Prostate gland (tissue), 2 donors: ENCODE measurements at regions not wholly inside any gene's neighbourhood (a gene's known extent, or its start where the extent isn't known, plus 50 kb on each side); places are given as distances from the start of the nearest gene placed in this dataset.

Source experiments
- DNase-seq: peaks from one replicate; pipeline ENCODE4 v3.0.0-alpha.2; 2019; ENCODE audit warnings: low spot score
- H3K27ac ChIP-seq, 2 donors: fragments of 200-600 bp; sonication (generic); 2 replicates each; pipeline ENCODE4 v1.5.1; 2017 to 2019
- H3K27me3 ChIP-seq: fragments of 200-600 bp; sonication (generic); replicated peaks from 2 replicates; pipeline ENCODE4 v1.5.1; 2019; ENCODE audit not compliant: insufficient read depth
- H3K36me3 ChIP-seq, 2 donors: fragments of 200-600 bp; sonication (generic); 1 replicate in 1 of 2; 2 replicates in 1 of 2; pipeline versions ENCODE4 v1.5.1 to v1.8.1; 2017 to 2019
- H3K4me1 ChIP-seq: fragments of 200-600 bp; sonication (generic); replicated peaks from 2 replicates; pipeline ENCODE4 v1.5.1; 2019
- H3K4me3 ChIP-seq, 2 donors: fragments of 200-600 bp; sonication (generic); 2 replicates each; pipeline ENCODE4 v1.5.1; 2017 to 2019
- H3K9me3 ChIP-seq: fragments of 200-600 bp; sonication (generic); 2 replicates; pipeline ENCODE4 v1.5.1; 2017
- CTCF ChIP-seq, 4 experiments: fragments of 200-600 bp in 2 of 4; fragments of 450-650 bp in 2 of 4; sonication (generic) in 2 of 4; IDR thresholded peaks; 1 replicate in 3 of 4; 2 replicates in 1 of 4; pipeline ENCODE4 v1.5.1; 2016 to 2019; ENCODE audit warnings: antibody characterized with exemption in 4 of 4, mild to moderate bottlenecking in 2 of 4, moderate library complexity in 2 of 4
- POLR2A ChIP-seq: fragments of 450-650 bp; IDR thresholded peaks from one replicate; pipeline ENCODE4 v1.6.1; 2016; ENCODE audit warnings: antibody characterized with exemption, mild to moderate bottlenecking
- POLR2AphosphoS5 ChIP-seq: sonication (generic); formaldehyde crosslinking; IDR thresholded peaks from one replicate; pipeline ENCODE4 v1.6.1; 2017; ENCODE audit warnings: antibody characterized with exemption
- WGBS: methylation state at CpG from one replicate; pipeline ENCODE4 v1.1.5; 2018; 5-methylcytosine and 5-hydroxymethylcytosine counted together
- intact Hi-C: fragments of 100-400 bp; cut with DNase I; formaldehyde crosslinking; loops from one replicate; pipeline ENCODE4 v1.14.2; 2022

DNA sequence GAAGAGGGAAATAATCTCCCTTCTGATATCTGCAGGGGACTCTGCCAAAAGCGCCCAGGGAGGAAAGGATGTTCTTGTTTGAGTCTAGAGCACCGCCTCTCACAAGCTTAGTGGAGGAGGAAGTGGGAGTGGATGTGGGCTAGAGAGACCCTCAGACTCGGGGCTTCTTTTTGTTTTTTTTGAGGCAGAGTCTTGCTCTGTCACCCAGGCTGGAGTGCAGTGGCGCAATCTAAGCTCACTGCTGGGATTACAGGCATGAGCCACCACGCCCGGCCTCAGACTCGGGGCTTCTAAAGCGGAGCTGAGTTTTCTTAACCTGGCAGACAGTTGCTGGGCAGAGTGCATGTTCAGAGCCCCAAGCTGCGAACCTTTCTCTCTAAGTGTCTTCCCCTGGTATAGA is 310.8 kb downstream of the BMP7 start:
- Histone ChIP-seq H3K36me3 (no peaks in the 10 kb centered on the region), H3K27me3 (no peaks in the 10 kb centered on the region), H3K4me3 (no peak overlapping the region), H3K4me1 (no peaks in the 10 kb centered on the region), H3K27ac (no peak overlapping the region), H3K9me3 (no peaks in the 10 kb centered on the region)
- intact Hi-C loops: no loop called here
- WGBS: 71% methylated on average over 9 of the region's 9 CpGs
- DNase-seq: no peak
- TF ChIP-seq POLR2A (no peak), POLR2AphosphoS5 (no peak), CTCF (IDR thresholded peaks at IDR 0.05) (no peak)

DNA sequence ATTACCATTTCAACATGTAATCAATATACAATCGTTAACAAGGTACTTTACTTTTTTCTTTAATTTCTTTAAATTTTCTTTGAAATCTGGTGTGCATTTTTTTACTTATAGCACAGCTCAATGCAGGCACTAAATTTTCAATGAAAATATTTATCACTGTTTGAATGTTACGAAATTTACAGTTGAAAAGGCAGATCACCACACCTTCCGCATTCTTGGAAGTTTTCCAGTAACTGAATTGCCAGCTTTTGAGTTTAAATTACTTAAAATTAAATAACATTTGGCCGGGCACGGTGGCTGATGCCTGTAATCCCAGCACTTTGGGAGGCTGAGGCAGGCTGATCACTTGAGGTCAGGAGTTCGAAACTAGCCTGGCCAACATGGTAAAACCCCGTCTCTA is 309.9 kb downstream of the BMP7 start:
- H3K27me3 ChIP-seq: no peaks in the 10 kb centered on the region
- no peaks in the 10 kb centered on the region for H3K36me3 ChIP-seq
- 72% methylated on average over 7 of the region's 7 CpGs for WGBS
- H3K27ac ChIP-seq: no peak overlapping the region
- no peak for TF ChIP-seq CTCF (IDR thresholded peaks at IDR 0.05)
- TF ChIP-seq POLR2A: no peak
- no peak for TF ChIP-seq POLR2AphosphoS5
- no peak for DNase-seq
- H3K4me1 ChIP-seq: no peaks in the 10 kb centered on the region
- H3K4me3 ChIP-seq: no peak overlapping the region
- H3K9me3 ChIP-seq: no peaks in the 10 kb centered on the region
- intact Hi-C loops: no loop called here

DNA sequence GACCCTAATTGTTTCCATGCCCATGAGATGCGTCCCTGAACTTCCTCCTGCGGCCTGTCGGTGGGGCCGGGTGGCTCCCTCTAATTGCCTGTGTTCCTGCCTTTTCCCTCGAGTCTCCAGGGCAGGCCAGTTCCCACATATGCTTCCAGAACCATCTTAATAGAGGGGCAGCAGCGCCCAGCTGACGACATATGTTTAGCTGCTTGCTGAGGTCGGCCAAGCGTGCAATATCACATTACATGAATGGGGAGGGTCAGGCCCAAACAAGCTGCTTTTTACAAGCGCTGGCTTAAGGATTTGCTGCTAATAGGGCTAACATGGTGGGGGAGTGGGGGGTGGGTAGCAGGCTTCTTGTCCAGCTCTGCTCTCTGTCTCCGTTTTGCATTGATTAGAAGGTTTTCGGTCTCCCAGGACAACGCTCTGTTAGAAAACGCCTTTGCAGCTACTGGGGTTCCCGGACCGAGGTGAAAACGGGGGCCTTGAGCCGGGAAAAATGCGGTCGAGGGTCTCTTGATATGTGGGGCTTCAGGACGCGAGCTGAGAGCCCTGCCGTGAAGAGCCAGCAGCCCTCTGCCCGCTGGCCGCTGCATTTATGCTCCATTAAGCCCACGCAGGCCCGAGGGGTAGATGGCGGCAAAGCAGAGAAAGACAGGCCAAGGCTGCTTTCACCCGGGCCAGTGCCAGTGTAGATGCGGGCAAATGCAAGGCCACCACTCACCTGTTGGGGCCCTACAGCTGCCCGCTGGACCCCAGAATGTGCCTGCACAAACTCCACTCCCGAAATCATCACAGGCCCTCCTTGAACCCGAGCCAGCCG is 308.5 kb downstream of the BMP7 start:
- intact Hi-C loops: no loop called here
- Histone ChIP-seq H3K4me3 (no peak overlapping the region), H3K27ac (no peak overlapping the region), H3K27me3 (no peaks in the 10 kb centered on the region), H3K4me1 (no peaks in the 10 kb centered on the region), H3K9me3 (no peaks in the 10 kb centered on the region), H3K36me3 (no peaks in the 10 kb centered on the region)
- 56% methylated on average over 34 of the region's 34 CpGs for WGBS
- TF ChIP-seq POLR2AphosphoS5 (no peak), CTCF (IDR thresholded peaks at IDR 0.05) (no peak), POLR2A (no peak)
- DNase-seq: no peak

- TF ChIP-seq POLR2AphosphoS5 (no peak), POLR2A (no peak), CTCF (IDR thresholded peaks at IDR 0.05) (no peak)
- H3K36me3 ChIP-seq: no peaks in the 10 kb centered on the region
- H3K9me3 ChIP-seq: no peaks in the 10 kb centered on the region
- H3K4me3 ChIP-seq: no peak overlapping the region
- WGBS: 32% methylated on average over 2 of the region's 2 CpGs
- intact Hi-C loops: no loop called here
- no peaks in the 10 kb centered on the region for H3K4me1 ChIP-seq
- no peak for DNase-seq
- no peaks in the 10 kb centered on the region for H3K27me3 ChIP-seq
- no peak overlapping the region for H3K27ac ChIP-seq
Observed at GRCh38 chr20:56964901-56965300, 301.5 kb downstream of the BMP7 start.

DNA sequence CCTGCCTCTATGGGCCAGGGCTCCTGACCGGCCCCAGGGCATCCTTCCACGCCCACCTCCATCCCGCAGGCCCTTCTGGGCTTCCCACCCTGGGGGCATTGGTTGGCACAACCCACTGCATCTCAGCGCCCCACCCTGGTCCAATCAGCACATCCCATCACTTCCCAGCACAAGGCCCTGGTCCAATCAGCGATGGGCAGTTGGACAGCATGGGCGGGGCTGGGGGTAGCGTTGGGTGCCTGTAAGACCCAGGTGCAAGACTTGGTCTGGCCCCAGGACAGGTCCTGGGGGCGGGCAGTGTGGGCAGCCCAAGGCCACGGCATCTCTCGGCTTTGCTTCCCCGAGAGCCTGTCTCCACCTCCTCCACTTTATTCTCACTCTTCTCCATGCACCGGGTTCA is 298.5 kb downstream of the BMP7 start:
- no peak overlapping the region for H3K4me3 ChIP-seq
- no peaks in the 10 kb centered on the region for H3K36me3 ChIP-seq
- intact Hi-C loops: no loop called here
- H3K27ac ChIP-seq: no peak overlapping the region
- 67% methylated on average over 12 of the region's 12 CpGs for WGBS
- no peaks in the 10 kb centered on the region for H3K9me3 ChIP-seq
- DNase-seq: no peak
- no peaks in the 10 kb centered on the region for H3K27me3 ChIP-seq
- H3K4me1 ChIP-seq: no peaks in the 10 kb centered on the region
- no peak for TF ChIP-seq POLR2AphosphoS5
- TF ChIP-seq POLR2A: no peak
- TF ChIP-seq CTCF (IDR thresholded peaks at IDR 0.05): no peak
